SK-N-MC (cell line): ENCODE measurements at regions not wholly inside any gene's neighbourhood (a gene's known extent, or its start where the extent isn't known, plus 50 kb on each side); places are given as distances from the start of the nearest gene placed in this dataset.

Source experiments
- EZH2 ChIP-seq: fragments of 200-600 bp; sonication (generic); IDR thresholded peaks from one replicate; pipeline ENCODE4 v1.6.1; 2017; ENCODE audit warnings: antibody characterized with exemption
- POLR2AphosphoS5 ChIP-seq: IDR thresholded peaks from 2 replicates; pipeline ENCODE4 v1.6.1; 2012; ENCODE audit warnings: mild to moderate bottlenecking, low read depth, low read length, borderline replicate concordance

GRCh38 chr4:35463251-35463952 lies 780.9 kb downstream of the ARAP2 start:
- TF ChIP-seq EZH2 (no peak), POLR2AphosphoS5 (no peak)
